Activated T-cell treated with anti-CD3 and anti-CD28 coated beads, Interleukin-2, amount 50 U/mL, for 1 hour (primary cell): ENCODE measurements at regions not wholly inside any gene's neighbourhood (a gene's known extent, or its start where the extent isn't known, plus 50 kb on each side); places are given as distances from the start of the nearest gene placed in this dataset.
"Not testable (repeated sequence)": the region's sequence is repeated elsewhere in the genome, so short reads cannot be mapped to it uniquely, and the experiment has no call there.

Source experiments
- DNase-seq: peaks from one replicate; pipeline ENCODE4 v3.0.0-alpha.2; 2020

DNA sequence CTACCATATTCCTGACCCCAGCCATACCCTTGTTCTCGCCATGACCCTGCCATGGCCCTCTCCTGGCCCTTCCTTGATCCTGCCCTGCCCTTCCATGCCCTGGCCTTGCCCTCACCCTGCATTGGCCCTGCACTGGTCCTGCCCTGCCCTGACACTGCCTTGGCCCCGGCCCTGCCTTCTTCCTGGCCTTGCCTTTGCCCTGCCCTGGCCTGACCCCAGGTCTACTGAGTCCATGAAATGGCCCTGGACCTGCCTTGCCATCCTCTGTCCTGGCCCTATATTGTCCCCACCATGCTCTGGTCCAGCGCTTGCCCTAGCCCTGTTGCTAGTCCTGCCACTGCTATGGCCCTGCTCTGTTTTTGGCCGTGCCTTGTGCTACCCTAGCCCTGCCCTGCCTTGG is 536.1 kb downstream of the FOXD4L6 start:
- DNase-seq, result not testable (repeated sequence)

DNA sequence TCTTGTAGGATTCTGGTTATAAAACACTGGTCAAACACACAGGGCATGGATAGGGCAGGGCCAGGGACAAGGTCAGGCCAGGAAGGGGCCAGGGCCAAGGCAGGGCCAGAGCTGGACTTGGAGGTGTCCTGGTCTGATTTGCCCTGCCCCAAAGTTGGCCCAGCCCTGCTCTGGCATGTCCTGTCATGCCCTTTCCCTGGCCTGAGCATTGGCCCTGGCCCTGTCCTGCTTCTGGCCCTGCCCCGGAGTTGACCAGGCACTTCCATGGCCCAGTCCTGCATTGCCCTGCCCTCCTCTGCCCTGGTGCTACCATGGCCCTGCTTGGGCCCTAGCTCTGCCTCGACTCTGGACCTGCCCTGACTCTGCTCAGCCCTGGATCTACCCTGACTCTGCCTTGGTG is 536.6 kb downstream of the FOXD4L6 start:
- DNase-seq, result not testable (repeated sequence)

DNA sequence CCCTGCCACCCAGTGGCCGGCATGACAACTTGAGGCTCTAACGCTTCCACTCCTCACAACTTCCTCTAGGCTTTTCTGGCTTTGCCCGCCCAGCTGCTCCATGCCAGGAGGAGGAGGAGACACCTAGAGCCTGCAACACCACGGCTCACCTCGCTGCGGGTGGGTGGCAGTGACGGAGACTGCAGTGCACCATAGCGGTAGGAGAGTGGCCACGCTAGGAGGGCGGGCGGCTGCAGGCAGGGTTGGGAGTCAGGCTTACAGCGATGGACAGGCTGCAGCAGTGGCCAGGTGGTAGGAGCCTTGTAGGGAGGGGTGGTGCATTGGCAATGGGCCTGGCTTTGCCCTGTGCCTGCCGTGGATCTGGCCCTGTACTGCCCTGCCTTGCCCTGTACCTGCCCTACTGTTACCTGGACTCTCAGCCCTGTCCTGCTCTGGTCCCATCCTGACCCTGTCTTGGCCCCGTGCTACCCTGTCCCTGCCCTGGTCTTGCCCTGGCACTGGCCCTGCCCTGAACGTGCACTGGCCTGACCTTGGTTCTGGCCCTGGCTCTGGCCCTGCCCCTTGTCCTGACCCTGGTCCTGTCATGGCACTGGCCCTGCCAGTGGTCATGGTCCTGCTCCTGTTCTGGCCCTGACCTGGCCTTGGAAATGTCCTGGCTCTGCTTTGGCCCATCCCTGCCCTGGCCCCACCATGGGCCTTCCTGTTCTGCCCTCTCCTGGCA is 540.8 kb downstream of the FOXD4L6 start:
- not testable (repeated sequence) for DNase-seq

- DNase-seq, result peak; percentile 23
Observed at GRCh38 chr9:40584039-40584438, 544.4 kb downstream of the FOXD4L6 start.

GRCh38 chr9:40583230-40583629 is 545.3 kb downstream of the FOXD4L6 start:
- DNase-seq, result not testable (repeated sequence)

- not testable (repeated sequence) for DNase-seq
Observed at GRCh38 chr9:40578908-40579307, 549.6 kb downstream of the FOXD4L6 start.
